Endothelial cell of umbilical vein (primary cell): ENCODE measurements at regions not wholly inside any gene's neighbourhood (a gene's known extent, or its start where the extent isn't known, plus 50 kb on each side); places are given as distances from the start of the nearest gene placed in this dataset.

ENCODE experiments used
- BruUV-seq: library from RNA; stranded (reverse); fragments of 400-500 nt; replicated peaks from 2 replicates; lab custom pipeline; 2021; lab: Mats Ljungman, UMichigan
- CTCF ChIA-PET: fragments of 300-600, 350-600 bp; sonication (Branson Sonifier 250); formaldehyde crosslinking; loops from one replicate; lab custom pipeline; 2021; ENCODE audit warnings: antibody characterized with exemption, inconsistent platforms; lab: Charles Lee
- POLR2A ChIA-PET: fragments of 300-600, 350-600 bp; sonication (Branson Sonifier 250); formaldehyde crosslinking; loops from one replicate; lab custom pipeline; 2021; ENCODE audit warnings: antibody characterized with exemption, inconsistent platforms; lab: Charles Lee
- DNase-seq: peaks from one replicate; pipeline ENCODE4 v3.0.0-alpha.2; 2011; ENCODE audit warnings: low read depth, low spot score
- FAIRE-seq: peaks from 2 replicates; lab custom pipeline; 2011; peaks lifted over from hg19 to GRCh38; lab: Jason Lieb, UNC
- H2AFZ ChIP-seq: 2 replicates; pipeline ENCODE4 v1.6.0; 2012; ENCODE audit warnings: low read depth, low read length, control low read depth, inconsistent platforms
- H3K27ac ChIP-seq: 2 replicates; pipeline ENCODE4 v1.5.1; 2011; ENCODE audit warnings: low read depth, mild to moderate bottlenecking, control low read depth, low read length, moderate library complexity; ENCODE audit not compliant: insufficient read depth
- H3K27me3 ChIP-seq, 2 experiments: 2 replicates each; pipeline versions ENCODE4 v1.6.0 to v1.6.1; 2011; ENCODE audit warnings: low read length in 2 of 2, mixed read lengths in 1 of 2; ENCODE audit not compliant: control insufficient read depth in 2 of 2, insufficient read depth in 2 of 2
- H3K36me3 ChIP-seq, 2 experiments: 2 replicates in 1 of 2; 3 replicates in 1 of 2; pipeline ENCODE4 v1.5.1; 2011; ENCODE audit warnings: low read length in 2 of 2, mild to moderate bottlenecking in 1 of 2, moderate library complexity in 1 of 2; ENCODE audit not compliant: control insufficient read depth in 2 of 2, insufficient read depth in 2 of 2; ENCODE audit errors: extremely low read depth in 1 of 2
- H3K4me1 ChIP-seq: 3 replicates; pipeline ENCODE4 v1.5.1; 2011; ENCODE audit warnings: mild to moderate bottlenecking, low read length; ENCODE audit not compliant: control insufficient read depth, insufficient read depth; ENCODE audit errors: extremely low read depth
- H3K4me2 ChIP-seq: 2 replicates; pipeline ENCODE4 v1.6.1; 2011; ENCODE audit warnings: low read length, control low read depth, mixed read lengths; ENCODE audit not compliant: insufficient read depth
- H3K4me3 ChIP-seq, 3 experiments: fragments of 200-600 bp in 1 of 3; sonication (generic), shearing (Covaris generic) in 1 of 3; replicated peaks in 1 of 3; 2 replicates each; pipeline ENCODE4 v1.5.1; 2011 to 2016; ENCODE audit warnings: control low read depth in 3 of 3, low read length in 3 of 3, mild to moderate bottlenecking in 2 of 3, inconsistent platforms in 1 of 3, low read depth in 1 of 3, moderate library complexity in 1 of 3; ENCODE audit not compliant: insufficient read depth in 1 of 3
- H3K79me2 ChIP-seq: 2 replicates; pipeline ENCODE4 v1.6.0; 2012; ENCODE audit warnings: low read length, inconsistent platforms; ENCODE audit not compliant: control insufficient read depth, insufficient read depth
- H3K9ac ChIP-seq: replicated peaks from 2 replicates; pipeline ENCODE3; 2011; ENCODE audit warnings: low read length, control low read depth; ENCODE audit not compliant: insufficient read depth; ENCODE audit errors: extremely low read depth
- H3K9me1 ChIP-seq: replicated peaks from 3 replicates; pipeline ENCODE4 v1.6.0; 2011; ENCODE audit warnings: mild to moderate bottlenecking, low read length; ENCODE audit not compliant: control insufficient read depth, insufficient read depth; ENCODE audit errors: extremely low read depth
- H3K9me3 ChIP-seq: replicated peaks from 2 replicates; pipeline ENCODE4 v1.5.1; 2012; ENCODE audit warnings: low read length, inconsistent platforms; ENCODE audit not compliant: control insufficient read depth, insufficient read depth
- H4K20me1 ChIP-seq: replicated peaks from 2 replicates; pipeline ENCODE3; 2011; ENCODE audit warnings: mild to moderate bottlenecking, low read length; ENCODE audit not compliant: control insufficient read depth, insufficient read depth; ENCODE audit errors: extremely low read depth
- CTCF ChIP-seq, 2 donors: IDR thresholded peaks; 1 replicate in 1 of 2; 2 replicates in 1 of 2; pipeline ENCODE4 v1.5.1; 2011; ENCODE audit warnings: low read length in 2 of 2, mild to moderate bottlenecking in 2 of 2, moderate library complexity in 2 of 2, control low read depth in 1 of 2, inconsistent platforms in 1 of 2, low read depth in 1 of 2; ENCODE audit not compliant: insufficient read depth in 1 of 2; ENCODE audit errors: extremely low read depth in 1 of 2
- FOS ChIP-seq: IDR thresholded peaks from 2 replicates; pipeline ENCODE4 v1.6.1; 2011; ENCODE audit warnings: mild to moderate bottlenecking, low read length, moderate library complexity, borderline replicate concordance; ENCODE audit not compliant: insufficient read depth
- GATA2 ChIP-seq: IDR thresholded peaks from 2 replicates; pipeline ENCODE4 v1.7.0; 2011; ENCODE audit warnings: low read depth, mild to moderate bottlenecking, moderate library complexity, mixed read lengths, low read length; ENCODE audit not compliant: insufficient read length, insufficient read depth
- JUN ChIP-seq: IDR thresholded peaks from 2 replicates; pipeline ENCODE4 v1.6.1; 2011; ENCODE audit warnings: borderline replicate concordance, low read depth; ENCODE audit not compliant: insufficient read length, insufficient read depth
- MAX ChIP-seq: IDR thresholded peaks from 2 replicates; pipeline ENCODE4 v1.6.1; 2011; ENCODE audit not compliant: insufficient read depth, insufficient read length
- MYC ChIP-seq: IDR thresholded peaks from one replicate; pipeline ENCODE4 v1.6.1; 2011; ENCODE audit warnings: mild to moderate bottlenecking, low read depth, low read length
- POLR2AphosphoS5 ChIP-seq: IDR thresholded peaks from 2 replicates; pipeline ENCODE4 v1.6.1; 2012; ENCODE audit warnings: low read depth, mild to moderate bottlenecking, control low read depth, low read length, moderate library complexity; ENCODE audit not compliant: insufficient read depth
- dilution Hi-C: fragments of 300-500 bp; cut with MboI; formaldehyde crosslinking; loops from one replicate; pipeline ENCODE4 v1.15.0; 2019; ENCODE audit warnings: low sequenced_read_pairs; ENCODE audit not compliant: extremely low pct_ligation_motif_present
- intact Hi-C: fragments of 100-400 bp; cut with micrococcal nuclease; formaldehyde crosslinking; loops from one replicate; pipeline ENCODE4 v1.10.0; 2022

GRCh38 chr6:139868576-139868975, 494.1 kb upstream of the CITED2 start:
- FAIRE-seq (peak; percentile 57), DNase-seq (no peak)
- dilution Hi-C loops: no loop called here
- ChIA-PET POLR2A (no interaction called here), CTCF (interaction anchor here (0.6 kb wide), 1 partner anchor 15 kb away, joined by 3 read pairs; no protein-coding TSS in a partner anchor)
- intact Hi-C loops: no loop called here
- no peaks in the 10 kb centered on the region for H3K27me3 ChIP-seq
- no peak overlapping the region for H3K4me2 ChIP-seq
- H2AFZ ChIP-seq: no peak overlapping the region
- no peaks in the 10 kb centered on the region for H3K9me1 ChIP-seq
- H3K9ac ChIP-seq: no peak overlapping the region
- BruUV-seq: no TSS peak
- no peaks in the 10 kb centered on the region for H3K36me3 ChIP-seq
- no peak overlapping the region for H3K4me3 ChIP-seq
- TF ChIP-seq CTCF (IDR thresholded peaks at IDR 0.05; ENCODE audit: extremely low read depth in 1 of 2, insufficient read depth in 1 of 2, low read depth in 1 of 2, low read length in 2 of 2): no peak
- no peak for TF ChIP-seq GATA2
- no peak for TF ChIP-seq MYC
- no peak for TF ChIP-seq FOS
- no peak for TF ChIP-seq POLR2AphosphoS5
- TF ChIP-seq JUN: no peak
- TF ChIP-seq MAX: no peak
- no peaks in the 10 kb centered on the region for H4K20me1 ChIP-seq
- no peaks in the 10 kb centered on the region for H3K79me2 ChIP-seq
- no peak overlapping the region for H3K27ac ChIP-seq
- H3K9me3 ChIP-seq: no peaks in the 10 kb centered on the region
- no peaks in the 10 kb centered on the region for H3K4me1 ChIP-seq
